IMR-90 (cell line): ENCODE measurements at regions not wholly inside any gene's neighbourhood (a gene's known extent, or its start where the extent isn't known, plus 50 kb on each side); places are given as distances from the start of the nearest gene placed in this dataset.

ENCODE experiments used
- ATAC-seq: fragments of 200-7000 bp; cut with Tn5 transposase; 2 replicates; pipeline ENCODE4 v1.9.1; 2020; ENCODE audit warnings: low read depth, mild to moderate bottlenecking, moderate library complexity
- BruUV-seq: library from RNA; stranded (reverse); fragments of 400-500 nt; replicated peaks from 2 replicates; lab custom pipeline; 2021; lab: Mats Ljungman, UMichigan
- CTCF ChIA-PET: fragments of 300-600 bp; formaldehyde crosslinking; extraction: SDS; loops from one replicate; lab custom pipeline; 2021; ENCODE audit warnings: antibody characterized with exemption; lab: Yijun Ruan, JAX
- POLR2A ChIA-PET: fragments of 300-600 bp; sonication (Branson Sonifier 250); formaldehyde crosslinking; loops from one replicate; lab custom pipeline; 2022; ENCODE audit warnings: antibody characterized with exemption; ENCODE audit not compliant: unreplicated experiment; lab: Charles Lee
- DNase-seq: peaks from one replicate; pipeline ENCODE4 v3.0.0; 2013
- H2AFZ ChIP-seq: replicated peaks from 2 replicates; pipeline ENCODE3; 2013; ENCODE audit warnings: low read length, mild to moderate bottlenecking; ENCODE audit not compliant: poor library complexity
- H2AK5ac ChIP-seq: 2 replicates; pipeline ENCODE4 v1.6.1; 2013; ENCODE audit warnings: low read depth, low read length, inconsistent platforms
- H2AK9ac ChIP-seq: replicated peaks from 2 replicates; pipeline ENCODE3; 2013; ENCODE audit warnings: mild to moderate bottlenecking, low read depth, low read length, moderate library complexity; ENCODE audit not compliant: poor library complexity
- H2BK120ac ChIP-seq: 2 replicates; pipeline ENCODE4 v1.6.1; 2013; ENCODE audit warnings: low read depth, low read length, inconsistent platforms
- H2BK15ac ChIP-seq: 3 replicates; pipeline ENCODE4 v1.6.1; 2013; ENCODE audit warnings: low read depth, low read length, inconsistent platforms
- H2BK20ac ChIP-seq: 2 replicates; pipeline ENCODE4 v1.6.1; 2013; ENCODE audit warnings: low read depth, mild to moderate bottlenecking, inconsistent platforms, low read length, moderate library complexity
- H2BK5ac ChIP-seq: 2 replicates; pipeline ENCODE4 v1.6.1; 2013; ENCODE audit warnings: mild to moderate bottlenecking, low read depth, low read length, inconsistent platforms; ENCODE audit not compliant: poor library complexity, severe bottlenecking
- H3K14ac ChIP-seq: replicated peaks from 2 replicates; pipeline ENCODE4 v1.6.1; 2013; ENCODE audit warnings: low read depth, low read length, inconsistent platforms
- H3K18ac ChIP-seq: 2 replicates; pipeline ENCODE4 v1.6.1; 2013; ENCODE audit warnings: low read depth, low read length, control low read depth
- H3K23ac ChIP-seq: 2 replicates; pipeline ENCODE4 v1.6.1; 2013; ENCODE audit warnings: low read depth, low read length, inconsistent platforms
- H3K27ac ChIP-seq: 2 replicates; pipeline ENCODE4 v1.5.1; 2013; ENCODE audit warnings: mild to moderate bottlenecking, control low read depth, low read length; ENCODE audit not compliant: insufficient read depth
- H3K27me3 ChIP-seq: 2 replicates; pipeline ENCODE4 v1.6.1; 2013; ENCODE audit warnings: low read length; ENCODE audit not compliant: control insufficient read depth, insufficient read depth
- H3K36me3 ChIP-seq: 2 replicates; pipeline ENCODE4 v1.6.1; 2013; ENCODE audit warnings: low read length, mixed read lengths; ENCODE audit not compliant: control insufficient read depth, insufficient read depth
- H3K4ac ChIP-seq: 2 replicates; pipeline ENCODE4 v1.6.1; 2013; ENCODE audit warnings: low read depth, low read length, inconsistent platforms
- H3K4me1 ChIP-seq: 2 replicates; pipeline ENCODE4 v1.6.1; 2013; ENCODE audit warnings: low read length, mixed read lengths; ENCODE audit not compliant: control insufficient read depth, insufficient read depth
- H3K4me2 ChIP-seq: 2 replicates; pipeline ENCODE4 v1.6.1; 2013; ENCODE audit warnings: low read depth, mild to moderate bottlenecking, control low read depth, low read length, moderate library complexity
- H3K4me3 ChIP-seq: 2 replicates; pipeline ENCODE4 v1.5.1; 2013; ENCODE audit warnings: low read depth, mild to moderate bottlenecking, control low read depth, low read length, moderate library complexity; ENCODE audit not compliant: insufficient read depth
- H3K56ac ChIP-seq: 2 replicates; pipeline ENCODE4 v1.6.1; 2013; ENCODE audit warnings: low read length, inconsistent platforms; ENCODE audit not compliant: insufficient read depth; ENCODE audit errors: extremely low read depth
- H3K79me1 ChIP-seq, 2 experiments: 2 replicates each; pipeline ENCODE4 v1.6.1; 2013; ENCODE audit warnings: low read length in 2 of 2, inconsistent platforms in 1 of 2, low read depth in 1 of 2
- H3K9ac ChIP-seq: 2 replicates; pipeline ENCODE4 v1.6.1; 2013; ENCODE audit warnings: low read depth, low read length, control low read depth
- H3K9me1 ChIP-seq: 2 replicates; pipeline ENCODE4 v1.6.1; 2013; ENCODE audit warnings: low read length, inconsistent platforms; ENCODE audit not compliant: insufficient read depth
- H3K9me3 ChIP-seq: 2 replicates; pipeline ENCODE4 v1.6.1; 2013; ENCODE audit warnings: low read length; ENCODE audit not compliant: control insufficient read depth, insufficient read depth
- H4K20me1 ChIP-seq: 2 replicates; pipeline ENCODE4 v1.6.1; 2013; ENCODE audit warnings: low read length, inconsistent platforms; ENCODE audit not compliant: insufficient read depth
- H4K5ac ChIP-seq: 2 replicates; pipeline ENCODE4 v1.6.1; 2013; ENCODE audit warnings: mild to moderate bottlenecking, low read depth, low read length, control low read depth
- H4K8ac ChIP-seq, 2 experiments: 2 replicates each; pipeline ENCODE4 v1.6.1; 2013; ENCODE audit warnings: low read depth in 2 of 2, low read length in 2 of 2, control low read depth in 1 of 2, inconsistent platforms in 1 of 2
- H4K91ac ChIP-seq: 2 replicates; pipeline ENCODE4 v1.6.1; 2013; ENCODE audit warnings: low read depth, low read length, inconsistent platforms; ENCODE audit not compliant: insufficient read depth
- BHLHE40 ChIP-seq: fragments of 150-350 bp; IDR thresholded peaks from 2 replicates; pipeline ENCODE4 v1.6.1; 2016; ENCODE audit warnings: mild to moderate bottlenecking, low read depth, low read length
- CEBPB ChIP-seq: IDR thresholded peaks from 2 replicates; pipeline ENCODE4 v1.6.1; 2012; ENCODE audit warnings: low read depth, low read length, improper control_type of control experiment
- CHD1 ChIP-seq: IDR thresholded peaks from 2 replicates; pipeline ENCODE4 v1.6.1; 2012; ENCODE audit warnings: low read depth, low read length, improper control_type of control experiment
- CTCF ChIP-seq: conservative IDR thresholded peaks from 2 replicates; pipeline ENCODE4 v1.5.1; 2012; ENCODE audit warnings: mild to moderate bottlenecking, low read depth, low read length, improper control_type of control experiment
- ELK1 ChIP-seq: fragments of 150-350 bp; IDR thresholded peaks from 2 replicates; pipeline ENCODE4 v1.6.1; 2016; ENCODE audit warnings: low read depth, mild to moderate bottlenecking, low read length, moderate library complexity, borderline replicate concordance
- FOS ChIP-seq: fragments of 150-350 bp; IDR thresholded peaks from 2 replicates; pipeline ENCODE4 v1.6.1; 2016; ENCODE audit warnings: low read depth, low read length
- MXI1 ChIP-seq: IDR thresholded peaks from 2 replicates; pipeline ENCODE4 v1.6.1; 2012; ENCODE audit warnings: low read depth, mild to moderate bottlenecking, low read length, moderate library complexity, borderline replicate concordance
- NFE2L2 ChIP-seq: fragments of 150-350 bp; IDR thresholded peaks from 2 replicates; pipeline ENCODE4 v1.6.1; 2016; ENCODE audit warnings: low read depth, mild to moderate bottlenecking, low read length
- POLR2A ChIP-seq: IDR thresholded peaks from 2 replicates; pipeline ENCODE4 v1.6.1; 2012; ENCODE audit warnings: mild to moderate bottlenecking, low read depth, low read length
- RCOR1 ChIP-seq: IDR thresholded peaks from 2 replicates; pipeline ENCODE4 v1.6.1; 2012; ENCODE audit warnings: mild to moderate bottlenecking, low read length, improper control_type of control experiment; ENCODE audit not compliant: insufficient replicate concordance
- RFX5 ChIP-seq: IDR thresholded peaks from 2 replicates; pipeline ENCODE4 v1.8.0; 2012; ENCODE audit warnings: low read depth, mild to moderate bottlenecking, low read length, moderate library complexity
- SMC3 ChIP-seq: fragments of 150-350 bp; IDR thresholded peaks from 2 replicates; pipeline ENCODE4 v1.6.1; 2016; ENCODE audit warnings: low read depth, mild to moderate bottlenecking, antibody characterized with exemption, low read length, moderate library complexity
- USF2 ChIP-seq: fragments of 150-350 bp; IDR thresholded peaks from 2 replicates; pipeline ENCODE4 v1.6.1; 2017; ENCODE audit warnings: mild to moderate bottlenecking, antibody characterized with exemption, low read length, low read depth
- WGBS, 2 experiments: methylation state at CpG; one replicate each; pipeline versions ENCODE4 v1.1.5 to v1.1.7; 2013; ENCODE audit warnings: missing lambda C conversion rate in 2 of 2; ENCODE audit not compliant: insufficient read length in 1 of 2; ENCODE audit errors: extremely low coverage in 2 of 2; 5-methylcytosine and 5-hydroxymethylcytosine counted together
- dilution Hi-C: fragments of 300-500 bp; cut with HindIII; formaldehyde crosslinking; loops from one replicate; pipeline ENCODE4 v1.14.3; 2018; ENCODE audit warnings: low sequenced_read_pairs; ENCODE audit not compliant: unreplicated experiment
- in situ Hi-C: fragments of 300-500 bp; cut with MboI; formaldehyde crosslinking; loops from 3 replicates; pipeline ENCODE4 v1.14.3; 2019; ENCODE audit warnings: low sequenced_read_pairs, inconsistent platforms, mixed read lengths
- intact Hi-C: fragments of 100-400 bp; cut with micrococcal nuclease; formaldehyde crosslinking; loops from 2 replicates; pipeline ENCODE4 v1.10.0; 2022

GRCh38 chr4:159867673-159868072, 764.8 kb downstream of the RAPGEF2 start:
- BruUV-seq = no TSS peak
- no peaks in the 10 kb centered on the region for H3K79me1 ChIP-seq
- H4K5ac ChIP-seq = no peak overlapping the region
- H3K9me3 ChIP-seq = no peaks in the 10 kb centered on the region
- H3K18ac ChIP-seq = no peak overlapping the region
- H4K8ac ChIP-seq = no peak overlapping the region
- no peaks in the 10 kb centered on the region for H3K36me3 ChIP-seq
- no peak overlapping the region for H3K14ac ChIP-seq
- H3K9me1 ChIP-seq = no peaks in the 10 kb centered on the region
- H2AFZ ChIP-seq = no peak overlapping the region
- TF ChIP-seq FOS = no peak
- no peak for TF ChIP-seq SMC3
- TF ChIP-seq CEBPB = no peak
- no peak for TF ChIP-seq MXI1
- TF ChIP-seq CHD1 = no peak
- no peak for TF ChIP-seq ELK1
- no peak for TF ChIP-seq RCOR1
- TF ChIP-seq RFX5 = no peak
- no peak for TF ChIP-seq USF2
- no peak for TF ChIP-seq BHLHE40
- TF ChIP-seq POLR2A = no peak
- no peak for TF ChIP-seq CTCF
- no peak for TF ChIP-seq NFE2L2
- no peaks in the 10 kb centered on the region for H4K20me1 ChIP-seq
- ChIA-PET CTCF (no interaction called here), POLR2A (no interaction called here)
- H3K4me1 ChIP-seq = no peaks in the 10 kb centered on the region
- H3K27me3 ChIP-seq = no peaks in the 10 kb centered on the region
- DNase-seq (no peak), ATAC-seq (no peak)
- no CpG with 5 or more reads among the region's 1 CpG for WGBS, 2 experiments
- H3K27ac ChIP-seq = no peak overlapping the region
- in situ Hi-C loops = no loop called here
- H2AK9ac ChIP-seq = no peak overlapping the region
- H2BK5ac ChIP-seq = no peak overlapping the region
- no peak overlapping the region for H2BK120ac ChIP-seq
- no peak overlapping the region for H3K4me3 ChIP-seq
- no peak overlapping the region for H2BK20ac ChIP-seq
- H3K56ac ChIP-seq = no peak overlapping the region
- no peak overlapping the region for H3K9ac ChIP-seq
- no peak overlapping the region for H3K4ac ChIP-seq
- no peak overlapping the region for H3K23ac ChIP-seq
- no peak overlapping the region for H3K4me2 ChIP-seq
- dilution Hi-C loops = no loop called here
- intact Hi-C loops = no loop called here
- H2BK15ac ChIP-seq = no peak overlapping the region
- H2AK5ac ChIP-seq = no peak overlapping the region
- H4K91ac ChIP-seq = no peak overlapping the region
